ENCODE measurements at regions not wholly inside any gene's neighbourhood (a gene's known extent, or its start where the extent isn't known, plus 50 kb on each side); places are given as distances from the start of the nearest gene placed in this dataset.
"Not testable (repeated sequence)": the region's sequence is repeated elsewhere in the genome, so short reads cannot be mapped to it uniquely, and the experiment has no call there.

- DNase-seq = no peak
Observed at GRCh38 chr10:2410049-2410448, 657.3 kb upstream of the PFKP start.

- DNase-seq = no peak
Observed at GRCh38 chr10:2401459-2401858, 664.1 kb upstream of the ADARB2 start.

- no peak for DNase-seq
Observed at GRCh38 chr10:2399482-2399881, 662.2 kb upstream of the ADARB2 start.

GRCh38 chr10:2392145-2392812, 655.0 kb upstream of the ADARB2 start:
- no peak for DNase-seq

GRCh38 chr10:2387672-2388071, 650.3 kb upstream of the ADARB2 start:
- DNase-seq = no peak

- no peak for DNase-seq
Observed at GRCh38 chr10:2387261-2387660, 649.9 kb upstream of the ADARB2 start.

GRCh38 chr10:2380218-2380617, 642.9 kb upstream of the ADARB2 start:
- DNase-seq = no peak

- DNase-seq = no peak
Observed at GRCh38 chr10:2367083-2367482, 629.8 kb upstream of the ADARB2 start.

GRCh38 chr10:2366264-2366931, 629.1 kb upstream of the ADARB2 start:
- DNase-seq = no peak

- no peak for DNase-seq
Observed at GRCh38 chr10:2362331-2362730, 625.0 kb upstream of the ADARB2 start.

GRCh38 chr10:2358586-2358985, 621.3 kb upstream of the ADARB2 start:
- no peak for DNase-seq

- DNase-seq = no peak
Observed at GRCh38 chr10:2356670-2357069, 619.3 kb upstream of the ADARB2 start.

- DNase-seq = no peak
Observed at GRCh38 chr10:2351566-2351965, 614.2 kb upstream of the ADARB2 start.

- no peak for DNase-seq
Observed at GRCh38 chr10:2342206-2342605, 604.9 kb upstream of the ADARB2 start.

GRCh38 chr10:2340831-2341647, 603.7 kb upstream of the ADARB2 start:
- DNase-seq = no peak

GRCh38 chr10:2335626-2336025, 598.3 kb upstream of the ADARB2 start:
- no peak for DNase-seq

GRCh38 chr10:2334575-2334974, 597.2 kb upstream of the ADARB2 start:
- no peak for DNase-seq

GRCh38 chr10:2329082-2329481, 591.8 kb upstream of the ADARB2 start:
- DNase-seq = no peak

GRCh38 chr10:2326411-2326810, 589.1 kb upstream of the ADARB2 start:
- no peak for DNase-seq

- DNase-seq = not testable (repeated sequence)
Observed at GRCh38 chr10:2315045-2315485, 577.7 kb upstream of the ADARB2 start.

- no peak for DNase-seq
Observed at GRCh38 chr10:2306081-2306480, 568.8 kb upstream of the ADARB2 start.

- DNase-seq = no peak
Observed at GRCh38 chr10:2303169-2303568, 565.8 kb upstream of the ADARB2 start.

- DNase-seq = no peak
Observed at GRCh38 chr10:2301227-2301626, 563.9 kb upstream of the ADARB2 start.

- DNase-seq = no peak
Observed at GRCh38 chr10:2300231-2300630, 562.9 kb upstream of the ADARB2 start.
